CD4-positive, alpha-beta T cell treated with Interleukin-1 beta for 1 hour (primary cell): ENCODE measurements at regions not wholly inside any gene's neighbourhood (a gene's known extent, or its start where the extent isn't known, plus 50 kb on each side); places are given as distances from the start of the nearest gene placed in this dataset.
A peak's percentile ranks its signal among the peaks of the same experiment; 100 is the strongest.

Source experiments
- DNase-seq, 2 donors: peaks; one replicate each; pipeline ENCODE4 v3.0.0-alpha.2; 2020 to 2022

GRCh38 chr12:92614001-92614400, 88.8 kb upstream of the PLEKHG7 start:
- DNase-seq = no peak

GRCh38 chr12:92612611-92613010, 90.2 kb upstream of the PLEKHG7 start:
- DNase-seq = no peak

GRCh38 chr12:92608151-92609091, 94.4 kb upstream of the PLEKHG7 start:
- DNase-seq = peak in 1 of 2 donors; percentile 36

- DNase-seq = no peak
These were observed 95.8 kb upstream of the PLEKHG7 start for GRCh38 chr12:92606956-92607355.

GRCh38 chr12:92605621-92606170, 97.1 kb upstream of the PLEKHG7 start:
- no peak for DNase-seq

GRCh38 chr12:92604786-92605185, 98.0 kb upstream of the PLEKHG7 start:
- DNase-seq = no peak

- DNase-seq = peak in 1 of 2 donors; percentile 11
These were observed 98.9 kb upstream of the PLEKHG7 start for GRCh38 chr12:92603741-92604432.

GRCh38 chr12:92602930-92603623, 99.7 kb upstream of the PLEKHG7 start:
- no peak for DNase-seq

- DNase-seq = no peak
These were observed 100.3 kb upstream of the PLEKHG7 start for GRCh38 chr12:92602476-92602875.

- no peak for DNase-seq
These were observed 101.1 kb upstream of the PLEKHG7 start for GRCh38 chr12:92601680-92602079.

- DNase-seq = no peak
These were observed 101.6 kb upstream of the PLEKHG7 start for GRCh38 chr12:92601176-92601575.

- DNase-seq = no peak
These were observed 102.7 kb upstream of the PLEKHG7 start for GRCh38 chr12:92600052-92600451.

- DNase-seq = no peak
These were observed 104.8 kb upstream of the PLEKHG7 start for GRCh38 chr12:92597997-92598396.

GRCh38 chr12:92597118-92597517, 105.7 kb upstream of the PLEKHG7 start:
- no peak for DNase-seq

- DNase-seq = no peak
These were observed 106.4 kb upstream of the PLEKHG7 start for GRCh38 chr12:92596383-92596782.

GRCh38 chr12:92595663-92596062, 107.1 kb upstream of the PLEKHG7 start:
- DNase-seq = no peak

GRCh38 chr12:92593734-92594402, 108.9 kb upstream of the PLEKHG7 start:
- peak; percentile 94 for DNase-seq

- no peak for DNase-seq
These were observed 117.6 kb upstream of the PLEKHG7 start for GRCh38 chr12:92585115-92585727.

GRCh38 chr12:92583910-92584309, 118.9 kb upstream of the PLEKHG7 start:
- no peak for DNase-seq

- no peak for DNase-seq
These were observed 119.9 kb upstream of the PLEKHG7 start for GRCh38 chr12:92582893-92583292.

- no peak for DNase-seq
These were observed 120.3 kb upstream of the PLEKHG7 start for GRCh38 chr12:92582475-92582874.

- DNase-seq = no peak
These were observed 121.2 kb upstream of the PLEKHG7 start for GRCh38 chr12:92581604-92582003.
